ENCODE measurements at regions not wholly inside any gene's neighbourhood (a gene's known extent, or its start where the extent isn't known, plus 50 kb on each side); places are given as distances from the start of the nearest gene placed in this dataset.
"Not testable (repeated sequence)": the region's sequence is repeated elsewhere in the genome, so short reads cannot be mapped to it uniquely, and the experiment has no call there.

- DNase-seq (ENCODE audit: low read depth) = no peak
Observed at GRCh38 chr15:62862717-62863116, 179.8 kb upstream of the TPM1 start.

DNA sequence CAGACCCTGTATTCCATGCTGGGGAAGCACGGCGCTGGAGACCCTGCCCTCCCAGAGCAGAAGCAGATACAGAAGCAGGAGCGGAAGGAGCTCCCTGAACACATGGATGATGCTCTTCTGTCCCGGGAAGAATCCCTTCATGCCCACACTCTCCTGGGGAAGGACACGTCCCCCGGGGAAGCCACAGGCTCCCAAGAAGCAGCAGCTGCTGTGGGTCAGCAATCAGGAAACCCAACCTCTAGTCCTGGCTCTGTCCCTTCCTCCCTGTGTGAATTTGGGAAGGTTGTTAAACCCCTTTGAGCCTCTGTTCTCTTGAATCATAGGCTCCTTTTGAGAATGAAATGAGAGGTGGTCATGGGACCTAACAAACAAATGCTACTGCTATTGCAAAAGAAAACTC is 176.2 kb upstream of the TPM1 start:
- DNase-seq (ENCODE audit: low read depth) = no peak

DNA sequence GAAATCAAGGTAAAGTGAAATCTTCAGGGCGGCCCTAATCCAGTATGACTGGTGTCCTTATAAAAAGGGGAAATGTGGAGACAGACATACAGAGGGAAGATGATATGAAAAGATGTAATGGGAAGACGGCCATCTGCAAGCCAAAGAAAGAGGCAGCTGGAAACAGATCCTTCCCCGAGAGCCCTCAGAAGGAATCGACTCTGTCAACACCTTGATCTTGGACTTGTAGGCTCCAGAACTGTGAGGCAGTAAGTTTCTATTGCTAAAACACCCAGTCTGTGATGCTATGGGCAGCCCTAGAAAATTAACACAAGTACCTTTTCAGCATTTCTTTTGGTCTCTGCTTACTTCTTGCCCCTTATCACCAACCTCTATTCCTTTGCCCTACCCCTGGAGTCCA is 174.7 kb upstream of the TPM1 start:
- no peak for DNase-seq (ENCODE audit: low read depth)

- DNase-seq (ENCODE audit: low read depth) = no peak
Observed at GRCh38 chr15:62868507-62868906, 174.0 kb upstream of the TPM1 start.

DNA sequence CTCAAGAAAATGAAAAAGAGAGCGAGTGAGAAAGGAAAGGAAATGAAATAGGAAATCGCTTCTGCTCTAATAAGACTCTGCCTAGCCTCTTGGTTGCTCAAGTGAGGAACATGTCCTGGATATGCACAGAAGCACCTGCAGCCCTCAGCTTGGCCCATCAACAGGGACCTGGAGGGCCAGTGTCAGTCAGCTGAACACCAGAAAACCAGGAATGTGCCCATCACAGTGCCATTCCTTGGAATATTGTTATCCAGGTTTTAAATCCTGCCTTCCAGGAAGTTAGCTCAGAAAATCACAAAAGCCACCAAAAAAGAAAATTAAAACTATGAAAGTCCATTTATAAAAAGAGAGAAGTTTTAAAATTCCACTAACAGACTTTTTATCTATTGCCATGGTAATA is 173.4 kb upstream of the TPM1 start:
- no peak for DNase-seq (ENCODE audit: low read depth)

- no peak for DNase-seq (ENCODE audit: low read depth)
Observed at GRCh38 chr15:62870216-62870615, 172.3 kb upstream of the TPM1 start.

- not testable (repeated sequence) for DNase-seq (ENCODE audit: low read depth)
Observed at GRCh38 chr15:62870701-62871100, 171.8 kb upstream of the TPM1 start.

DNA sequence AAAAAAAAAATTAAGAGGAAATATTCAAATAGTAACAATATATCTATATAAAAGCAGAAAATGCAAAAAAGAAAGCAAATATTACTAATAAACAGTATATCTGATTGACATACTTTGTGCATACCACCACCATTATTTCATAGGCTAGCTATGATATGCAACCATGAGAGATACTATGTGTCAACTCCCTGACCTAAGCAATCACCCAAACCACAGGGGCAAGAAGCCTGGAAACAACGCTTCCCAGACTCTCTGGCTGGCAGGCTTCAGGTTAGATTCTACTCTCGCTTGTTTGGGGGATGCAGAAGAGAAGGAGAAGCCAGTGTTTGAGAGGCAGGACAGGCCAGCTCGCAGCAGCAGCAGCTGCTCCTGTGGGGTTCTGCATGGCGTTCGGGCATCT is 169.3 kb upstream of the TPM1 start:
- DNase-seq (ENCODE audit: low read depth) = no peak

GRCh38 chr15:62874064-62874463 is 168.5 kb upstream of the TPM1 start:
- DNase-seq (ENCODE audit: low read depth) = no peak

GRCh38 chr15:62874959-62875625 is 167.5 kb upstream of the TPM1 start:
- DNase-seq (ENCODE audit: low read depth) = no peak

GRCh38 chr15:62875626-62876021 is 166.9 kb upstream of the TPM1 start:
- DNase-seq (ENCODE audit: low read depth) = no peak

DNA sequence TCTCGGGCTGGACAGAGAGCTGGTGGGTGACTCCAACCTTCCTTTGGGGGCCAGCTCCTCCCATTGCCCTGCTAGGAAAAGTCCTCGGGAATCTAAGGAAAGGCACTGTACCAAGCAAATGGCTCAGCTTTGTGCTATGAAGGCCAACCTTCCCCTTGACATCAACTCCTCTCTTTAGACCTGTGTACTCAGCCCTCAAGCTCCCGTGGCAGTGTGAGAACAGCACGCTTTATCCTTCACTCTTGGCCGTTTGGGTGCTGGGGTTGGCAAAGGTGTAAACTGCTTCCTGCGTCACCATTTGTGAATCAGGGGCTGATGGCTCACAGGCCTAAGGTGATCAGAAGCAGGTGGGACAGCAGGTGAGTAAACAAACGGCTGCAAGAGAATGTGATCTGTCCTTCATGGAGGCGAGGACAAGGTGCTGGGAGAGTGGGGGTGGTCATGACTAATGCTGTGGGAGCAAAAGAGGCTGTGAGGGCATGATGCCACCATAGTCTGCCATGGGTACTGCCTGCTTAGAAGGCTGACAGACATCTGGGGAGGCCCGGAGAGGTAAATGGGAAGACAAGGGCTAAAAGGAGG is 165.2 kb upstream of the TPM1 start:
- DNase-seq (ENCODE audit: low read depth) = no peak

DNA sequence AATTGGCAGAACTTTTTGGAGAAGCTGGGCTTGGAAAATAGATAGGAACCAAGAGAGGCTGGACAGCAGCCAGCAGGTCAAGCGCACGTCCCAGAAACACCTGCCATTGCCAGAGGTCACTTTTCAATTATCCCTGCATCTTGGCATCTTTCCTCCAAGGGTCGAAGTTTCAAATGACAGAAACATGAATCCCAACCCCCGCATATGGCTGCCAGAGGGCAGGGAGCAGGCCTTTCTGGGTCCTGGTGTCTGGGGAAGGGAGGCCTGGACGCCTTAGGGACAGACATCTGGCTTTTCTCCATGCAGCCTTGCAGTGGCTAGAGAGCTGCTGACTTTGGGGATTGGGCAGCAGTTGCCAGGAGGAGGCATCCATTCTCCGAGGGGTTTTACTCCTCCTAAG is 164.5 kb upstream of the TPM1 start:
- DNase-seq (ENCODE audit: low read depth) = no peak

GRCh38 chr15:62879770-62880169 is 162.8 kb upstream of the TPM1 start:
- no peak for DNase-seq (ENCODE audit: low read depth)

- no peak for DNase-seq (ENCODE audit: low read depth)
Observed at GRCh38 chr15:62880278-62880677, 162.3 kb upstream of the TPM1 start.

DNA sequence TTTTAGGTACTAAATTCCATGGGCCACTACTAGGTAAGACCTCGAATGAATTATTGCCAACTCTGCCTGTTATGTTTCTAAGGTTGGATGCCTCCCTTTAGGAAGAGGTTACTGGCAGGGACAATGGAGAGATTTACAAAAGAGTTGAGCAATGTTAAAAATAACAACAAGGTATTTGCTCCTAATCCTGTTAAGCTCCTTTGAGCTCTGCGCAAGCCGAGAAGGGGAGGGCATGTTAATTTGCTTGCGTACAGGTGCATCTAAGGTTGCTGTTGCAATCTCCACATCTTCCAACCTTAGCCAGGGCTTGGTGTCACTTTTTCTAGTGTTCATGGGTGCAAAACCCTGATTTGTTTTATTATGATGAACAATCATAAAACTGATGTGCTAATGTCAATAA is 161.5 kb upstream of the TPM1 start:
- DNase-seq (ENCODE audit: low read depth) = no peak

GRCh38 chr15:62883938-62884479 is 158.5 kb upstream of the TPM1 start:
- no peak for DNase-seq (ENCODE audit: low read depth)

DNA sequence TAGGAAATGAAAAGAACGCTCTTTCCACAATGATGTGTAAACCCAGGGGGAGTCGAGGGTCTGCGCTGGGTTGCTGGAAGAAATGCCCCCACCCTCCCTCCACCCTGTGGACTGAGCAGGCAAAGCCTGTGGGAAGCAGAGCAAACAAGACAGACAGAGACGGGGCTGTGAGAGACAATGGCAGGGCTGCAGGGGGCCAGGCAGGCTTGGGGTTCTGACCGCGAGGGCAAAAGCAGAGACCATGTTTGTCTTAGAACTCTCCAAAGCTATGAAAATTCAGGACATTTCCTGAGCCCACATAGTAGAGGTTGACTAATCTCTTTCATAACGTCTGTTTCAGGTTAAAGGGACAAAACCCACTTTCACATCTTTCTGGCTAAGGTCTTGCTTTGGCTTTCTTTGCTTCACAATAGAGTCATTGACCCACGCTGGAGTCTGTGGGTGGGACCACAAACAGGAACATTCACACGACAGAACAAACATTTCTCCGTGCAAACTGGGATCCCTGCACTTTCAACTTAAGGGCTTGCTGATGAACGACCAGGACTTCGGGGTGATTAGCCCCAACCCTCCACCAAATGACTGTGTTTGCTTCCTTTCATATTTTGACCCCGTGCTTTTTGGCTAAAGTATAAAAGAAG is 156.0 kb upstream of the TPM1 start:
- no peak for DNase-seq (ENCODE audit: low read depth)

GRCh38 chr15:62887113-62887570 is 155.4 kb upstream of the TPM1 start:
- no peak for DNase-seq (ENCODE audit: low read depth)

GRCh38 chr15:62888623-62889022 is 153.9 kb upstream of the TPM1 start:
- no peak for DNase-seq (ENCODE audit: low read depth)

- no peak for DNase-seq (ENCODE audit: low read depth)
Observed at GRCh38 chr15:62889141-62889661, 153.3 kb upstream of the TPM1 start.

GRCh38 chr15:62889734-62890505 is 152.6 kb upstream of the TPM1 start:
- DNase-seq (ENCODE audit: low read depth) = no peak
